ENCODE measurements at regions not wholly inside any gene's neighbourhood (a gene's known extent, or its start where the extent isn't known, plus 50 kb on each side); places are given as distances from the start of the nearest gene placed in this dataset.

DNA sequence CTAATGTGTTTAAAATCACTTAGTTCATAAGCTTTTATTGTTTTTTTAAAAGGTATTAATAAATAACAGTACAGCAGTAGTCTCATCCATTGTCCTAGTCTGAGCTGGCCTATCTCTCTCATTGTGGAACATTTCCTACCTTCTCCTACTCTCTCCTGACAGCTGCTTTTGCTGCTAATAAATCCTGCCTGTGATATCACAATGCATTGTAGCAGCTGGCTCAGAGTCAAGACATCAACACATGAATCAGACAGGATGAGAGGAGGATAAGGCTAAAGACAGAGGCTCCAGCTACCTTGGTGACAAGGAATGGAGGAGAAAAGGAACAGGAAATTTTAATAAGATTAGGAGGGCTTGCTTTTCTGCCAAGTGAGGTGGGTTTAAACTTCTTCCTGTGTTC lies 626.1 kb downstream of the HS3ST4 start:
- Mint-ChIP-seq H3K4me1 (ENCODE audit: low read depth in 2 of 2) (no peaks in the 10 kb centered on the region), H3K9me3 (peaks cover 0 to 2% of the 10 kb centered on the region in 2 donors), H3K36me3 (ENCODE audit: insufficient read depth) (no peaks in the 10 kb centered on the region), H3K27me3 (peaks cover 11 to 12% of the 10 kb centered on the region in 2 donors), H3K4me3 (no peak overlapping the region), H3K27ac (no peak overlapping the region)
- no peak for DNase-seq
- ATAC-seq (replicated peaks) = no peak

DNA sequence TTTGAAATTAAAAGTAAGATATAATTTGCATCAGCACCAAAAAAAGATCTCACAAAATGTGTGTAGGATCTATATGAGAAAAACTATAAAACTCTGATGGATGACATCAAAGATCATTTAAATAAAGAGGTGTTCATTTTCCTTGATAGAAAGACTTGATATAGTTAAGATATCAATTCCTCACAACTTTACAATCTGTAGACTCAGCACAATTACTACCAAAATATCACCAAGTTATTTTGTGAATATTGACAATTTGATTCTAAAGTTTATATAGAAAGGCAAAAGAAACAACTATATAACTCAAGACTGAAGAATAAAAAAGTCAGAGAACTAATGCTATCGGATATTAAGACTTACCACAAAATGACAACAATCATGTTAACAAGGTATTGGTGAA lies 638.9 kb downstream of the HS3ST4 start:
- H3K9me3 Mint-ChIP-seq = no peaks in the 10 kb centered on the region

DNA sequence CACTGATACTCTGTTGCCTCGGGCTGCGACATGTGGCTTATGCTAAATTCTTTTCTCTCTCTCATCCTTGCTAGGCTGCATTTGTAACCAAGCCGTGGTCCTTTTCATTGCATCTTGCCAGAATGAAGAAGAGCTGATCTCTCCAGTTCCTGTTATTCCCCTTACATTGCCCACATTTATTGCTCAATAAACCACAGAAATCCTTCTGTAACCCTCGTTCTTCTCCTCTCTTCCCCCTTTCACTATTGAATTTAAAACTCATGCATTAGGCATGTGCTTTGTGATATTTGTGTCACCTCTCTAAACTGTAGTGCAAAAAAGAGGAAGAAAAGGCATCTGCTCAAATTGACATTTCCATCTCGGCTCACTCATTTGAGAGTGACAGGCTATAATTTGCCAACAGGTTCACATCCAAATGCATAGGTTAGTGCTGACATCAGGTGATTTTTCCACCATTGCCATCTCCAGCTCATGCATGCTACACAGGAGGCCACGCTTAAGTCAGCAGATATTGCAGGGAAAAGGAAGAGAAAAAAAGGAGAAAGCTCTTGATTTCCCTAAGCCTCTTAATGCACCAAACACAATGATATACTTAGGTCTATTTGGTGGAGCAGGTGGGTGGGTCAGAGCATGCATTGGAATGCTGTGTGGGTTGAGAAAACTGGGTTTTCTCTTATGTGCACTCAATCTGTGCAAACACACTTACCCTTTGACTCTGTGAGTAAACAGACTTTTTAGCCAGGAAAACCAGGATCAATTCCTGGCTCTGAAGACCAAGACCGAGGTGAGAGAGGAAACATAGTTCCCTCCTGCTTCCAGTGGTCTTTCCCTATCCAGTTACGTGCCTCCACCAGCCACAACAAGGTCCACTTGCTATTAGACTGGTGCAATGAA lies 642.7 kb downstream of the HS3ST4 start:
- Mint-ChIP-seq H3K36me3 (ENCODE audit: insufficient read depth) (no peaks in the 10 kb centered on the region), H3K27ac (no peak overlapping the region), H3K4me3 (no peak overlapping the region), H3K27me3 (peaks cover under 1 to 8% of the 10 kb centered on the region in 2 donors), H3K9me3 (no peaks in the 10 kb centered on the region), H3K4me1 (ENCODE audit: low read depth in 2 of 2) (peaks cover 2 to 4% of the 10 kb centered on the region in 2 donors)
- ATAC-seq (replicated peaks) = no peak
- DNase-seq = no peak

More for the DNA sequence above, 638.9 kb downstream of the HS3ST4 start:
- H3K27ac Mint-ChIP-seq = no peak overlapping the region
- ATAC-seq (replicated peaks) (no peak), DNase-seq (no peak)
- H3K4me1 Mint-ChIP-seq (ENCODE audit: low read depth in 2 of 2) = peaks cover 2 to 4% of the 10 kb centered on the region in 2 donors
- no peak overlapping the region for H3K4me3 Mint-ChIP-seq
- H3K27me3 Mint-ChIP-seq = peaks cover 8 to 15% of the 10 kb centered on the region in 2 donors
- no peaks in the 10 kb centered on the region for H3K36me3 Mint-ChIP-seq (ENCODE audit: insufficient read depth)

DNA sequence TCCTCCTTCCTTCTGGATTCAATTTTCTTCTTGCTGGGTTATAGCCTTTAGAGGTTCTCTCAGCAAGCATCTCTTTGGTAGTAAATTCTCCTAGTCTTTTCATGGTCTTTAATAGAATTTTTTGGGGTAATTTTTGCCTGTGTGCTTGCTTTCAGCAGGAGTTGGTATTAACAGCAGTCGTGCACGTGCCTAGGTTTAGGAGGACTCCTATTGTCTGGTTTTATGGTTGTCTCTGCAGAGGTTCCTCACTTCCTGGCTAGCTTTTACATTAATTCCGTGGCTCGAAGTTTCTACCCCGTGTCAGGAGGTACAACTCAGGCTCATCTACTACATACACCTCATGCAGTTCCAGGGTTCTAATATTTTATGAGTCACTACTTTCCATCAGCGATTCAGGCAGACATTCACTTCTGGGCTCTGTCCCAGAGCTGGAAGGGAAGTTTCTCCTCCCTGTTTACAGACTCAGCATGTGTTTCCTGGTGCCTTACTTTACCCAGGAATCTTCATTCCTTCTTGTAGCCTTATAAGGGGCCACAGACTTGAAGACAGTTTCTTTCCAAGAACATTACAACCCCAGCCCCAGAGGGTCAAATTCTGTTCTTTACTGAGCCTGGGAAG lies 643.6 kb downstream of the HS3ST4 start:
- Mint-ChIP-seq H3K27ac (no peak overlapping the region), H3K27me3 (peaks cover 0 to 8% of the 10 kb centered on the region in 2 donors), H3K4me3 (no peak overlapping the region), H3K36me3 (ENCODE audit: insufficient read depth) (no peaks in the 10 kb centered on the region), H3K4me1 (ENCODE audit: low read depth in 2 of 2) (peaks cover 2 to 4% of the 10 kb centered on the region in 2 donors), H3K9me3 (no peaks in the 10 kb centered on the region)
- ATAC-seq (replicated peaks) (no peak), DNase-seq (no peak)

DNA sequence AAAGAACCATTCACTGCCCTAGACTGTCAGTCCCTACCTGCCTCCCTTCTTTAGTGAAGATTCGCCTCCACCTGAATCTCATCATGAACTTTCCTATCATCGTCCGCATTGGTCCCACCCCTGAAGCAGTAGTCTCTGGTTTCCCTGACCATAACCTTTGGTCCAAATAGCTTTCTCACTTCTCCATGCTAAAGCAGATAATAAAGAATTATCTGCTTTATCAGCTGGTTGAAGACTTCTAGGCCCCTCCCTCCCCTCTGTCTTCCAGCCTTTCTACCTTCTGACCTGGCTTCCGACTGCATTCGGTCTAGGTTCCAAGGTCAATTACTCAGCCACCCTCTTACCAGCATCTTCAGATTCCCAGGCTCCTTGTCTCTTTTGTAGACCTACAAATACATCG lies 650.9 kb downstream of the HS3ST4 start:
- Mint-ChIP-seq H3K9me3 (peaks cover 0 to 2% of the 10 kb centered on the region in 2 donors), H3K4me3 (no peak overlapping the region), H3K36me3 (ENCODE audit: insufficient read depth) (no peaks in the 10 kb centered on the region), H3K4me1 (ENCODE audit: low read depth in 2 of 2) (no peaks in the 10 kb centered on the region), H3K27ac (no peak overlapping the region), H3K27me3 (peaks cover 11 to 31% of the 10 kb centered on the region in 2 donors)
- DNase-seq (no peak), ATAC-seq (replicated peaks) (no peak)

DNA sequence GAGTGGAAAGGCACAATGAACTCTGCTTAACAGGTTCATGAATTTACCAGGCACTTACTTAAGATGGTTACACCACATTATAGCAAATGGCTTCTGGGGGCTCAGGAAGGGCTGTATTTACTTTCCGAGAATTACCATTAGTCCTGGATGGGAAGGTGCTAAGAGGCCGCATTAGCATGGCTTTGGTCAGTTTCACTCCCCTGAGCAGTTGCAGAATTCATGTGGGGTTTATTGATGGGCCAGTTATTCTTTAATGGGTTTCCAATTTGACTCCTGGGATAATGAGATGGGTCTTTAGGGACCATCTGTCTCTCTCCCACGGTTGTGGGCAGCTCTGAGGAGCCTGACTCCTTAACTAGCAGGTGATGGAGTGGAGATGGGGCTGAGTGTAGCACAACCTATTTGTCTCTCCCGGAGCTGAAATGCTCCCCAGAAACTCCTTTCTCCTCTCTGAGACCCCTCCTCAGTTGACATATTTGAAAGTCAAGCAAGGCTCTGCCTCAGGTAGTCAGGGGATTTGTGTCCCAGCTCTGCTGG lies 652.5 kb downstream of the HS3ST4 start:
- H3K27me3 Mint-ChIP-seq = peaks cover 10 to 37% of the 10 kb centered on the region in 2 donors
- H3K27ac Mint-ChIP-seq = no peak overlapping the region
- peaks cover 0 to 2% of the 10 kb centered on the region in 2 donors for H3K9me3 Mint-ChIP-seq
- DNase-seq (no peak), ATAC-seq (replicated peaks) (no peak)
- no peaks in the 10 kb centered on the region for H3K4me1 Mint-ChIP-seq (ENCODE audit: low read depth in 2 of 2)
- H3K4me3 Mint-ChIP-seq = no peak overlapping the region
- H3K36me3 Mint-ChIP-seq (ENCODE audit: insufficient read depth) = no peaks in the 10 kb centered on the region

DNA sequence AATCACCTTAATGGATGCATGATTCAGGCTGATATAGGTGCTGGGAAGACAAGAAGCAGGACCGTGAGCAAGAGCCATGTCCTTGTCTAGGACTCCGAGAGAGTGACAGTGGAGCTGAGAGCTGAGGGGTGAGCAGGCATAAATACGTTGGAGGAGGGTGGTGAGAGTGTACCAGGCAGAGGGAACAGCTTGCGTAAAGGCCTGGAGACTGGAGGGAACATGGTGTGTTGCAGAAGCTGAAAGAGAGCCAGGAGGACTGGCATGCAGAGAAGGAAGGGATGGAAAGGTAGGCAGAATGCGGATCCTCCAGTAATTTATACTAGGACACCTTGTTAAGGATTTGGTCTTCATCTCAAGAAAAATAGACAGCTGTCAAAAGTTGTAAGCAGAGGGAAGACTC lies 653.2 kb downstream of the HS3ST4 start:
- DNase-seq (no peak), ATAC-seq (replicated peaks) (no peak)
- H3K4me1 Mint-ChIP-seq (ENCODE audit: low read depth in 2 of 2) = no peaks in the 10 kb centered on the region
- no peak overlapping the region for H3K4me3 Mint-ChIP-seq
- H3K36me3 Mint-ChIP-seq (ENCODE audit: insufficient read depth) = no peaks in the 10 kb centered on the region
- H3K27me3 Mint-ChIP-seq = peaks cover 10 to 37% of the 10 kb centered on the region in 2 donors
- peaks cover 0 to 2% of the 10 kb centered on the region in 2 donors for H3K9me3 Mint-ChIP-seq
- no peak overlapping the region for H3K27ac Mint-ChIP-seq

DNA sequence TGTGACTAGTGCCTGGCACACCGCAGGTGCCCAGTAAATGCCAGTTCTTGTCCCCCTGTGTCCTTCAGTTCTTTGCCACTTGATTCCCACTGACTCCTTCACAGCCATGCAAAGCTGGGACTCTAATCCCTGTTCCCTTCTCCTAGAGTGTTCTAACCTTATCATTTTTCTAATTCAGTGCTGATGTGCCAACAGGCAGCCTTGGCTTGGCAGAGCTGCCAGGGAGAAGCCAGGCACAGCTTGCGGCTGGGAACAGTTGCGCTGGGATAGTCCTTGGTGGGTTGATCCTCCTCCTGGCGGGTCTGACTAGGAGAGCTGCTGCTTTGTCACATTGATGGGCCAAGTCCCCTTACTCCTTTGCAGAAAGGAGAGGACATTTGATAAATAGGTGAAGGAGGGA lies 654.2 kb downstream of the HS3ST4 start:
- H3K27me3 Mint-ChIP-seq = peaks cover 10 to 37% of the 10 kb centered on the region in 2 donors
- no peak overlapping the region for H3K27ac Mint-ChIP-seq
- DNase-seq (no peak), ATAC-seq (replicated peaks) (no peak)
- peaks cover 0 to 1% of the 10 kb centered on the region in 2 donors for H3K9me3 Mint-ChIP-seq
- H3K4me1 Mint-ChIP-seq (ENCODE audit: low read depth in 2 of 2) = no peaks in the 10 kb centered on the region
- H3K36me3 Mint-ChIP-seq (ENCODE audit: insufficient read depth) = no peaks in the 10 kb centered on the region
- no peak overlapping the region for H3K4me3 Mint-ChIP-seq

DNA sequence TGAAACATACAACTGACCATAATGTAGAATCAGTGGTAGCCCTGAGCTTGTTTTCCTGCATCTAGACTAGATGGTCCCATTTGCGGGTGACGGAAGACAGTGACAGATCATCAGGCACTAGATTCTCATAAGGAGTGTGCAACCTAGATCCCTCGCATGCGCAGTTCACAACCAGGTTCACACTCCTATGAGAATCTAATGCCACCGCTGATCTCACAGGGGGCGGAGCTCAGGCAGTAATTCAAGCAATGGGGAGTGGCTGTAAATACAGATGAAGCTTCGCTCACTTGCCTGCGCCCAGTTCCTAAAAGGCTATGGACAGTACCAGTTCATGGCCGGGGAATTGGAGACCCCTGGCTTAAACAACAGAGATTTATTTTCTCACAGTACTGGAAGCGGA lies 656.3 kb downstream of the HS3ST4 start:
- Mint-ChIP-seq H3K4me3 (no peak overlapping the region), H3K36me3 (ENCODE audit: insufficient read depth) (no peaks in the 10 kb centered on the region), H3K9me3 (no peaks in the 10 kb centered on the region), H3K27me3 (peaks cover 6 to 37% of the 10 kb centered on the region in 2 donors), H3K27ac (no peak overlapping the region), H3K4me1 (ENCODE audit: low read depth in 2 of 2) (no peaks in the 10 kb centered on the region)
- no peak for ATAC-seq (replicated peaks)
- no peak for DNase-seq

DNA sequence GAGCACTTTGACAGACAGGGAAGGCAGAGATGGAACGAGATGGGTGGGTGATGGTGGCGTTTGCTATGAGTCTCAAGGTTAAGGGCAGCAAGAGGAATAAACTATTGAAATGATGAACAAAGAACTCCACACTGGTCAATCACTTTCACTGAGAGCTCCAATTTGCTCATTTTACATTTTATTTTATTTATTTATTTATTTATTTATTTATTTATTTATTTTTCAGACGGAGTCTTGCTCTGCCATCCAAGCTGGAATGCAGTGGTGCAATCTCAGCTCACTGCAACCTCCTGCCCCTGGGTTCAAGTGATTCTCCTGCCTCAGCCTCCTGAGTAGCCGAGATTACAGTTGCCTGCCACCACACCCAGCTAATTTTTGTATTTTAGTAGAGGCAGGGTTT lies 669.1 kb downstream of the HS3ST4 start:
- Mint-ChIP-seq H3K9me3 (peaks cover 0 to 6% of the 10 kb centered on the region in 2 donors), H3K4me1 (ENCODE audit: low read depth in 2 of 2) (no peaks in the 10 kb centered on the region), H3K27ac (no peak overlapping the region), H3K4me3 (no peak overlapping the region), H3K27me3 (peaks cover 20 to 30% of the 10 kb centered on the region in 2 donors), H3K36me3 (ENCODE audit: insufficient read depth) (peaks cover under 1% of the 10 kb centered on the region)
- DNase-seq = no peak
- no peak for ATAC-seq (replicated peaks)

DNA sequence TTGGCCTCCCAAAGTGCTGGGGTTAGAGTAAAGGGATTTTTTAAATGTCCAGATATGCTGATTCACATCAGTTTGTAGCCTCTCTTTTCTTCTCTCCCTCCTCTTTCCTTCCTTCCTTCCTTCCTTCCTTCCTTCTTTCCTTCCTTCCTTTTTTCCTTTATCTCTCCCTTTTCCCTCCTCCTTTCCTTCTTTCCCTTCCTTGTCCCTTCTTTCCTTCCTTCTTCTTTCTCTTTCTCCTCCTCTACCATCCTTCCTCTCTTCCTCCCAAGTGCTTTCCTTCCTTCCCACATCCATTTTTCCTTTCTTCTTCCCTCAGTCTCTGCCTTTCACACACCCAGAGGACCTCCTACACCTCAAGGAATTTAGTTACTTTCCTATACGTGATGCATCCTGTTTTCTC lies 671.8 kb downstream of the HS3ST4 start:
- Mint-ChIP-seq H3K4me3 (no peak overlapping the region), H3K9me3 (no peaks in the 10 kb centered on the region)
- no peak for ATAC-seq (replicated peaks)

DNA sequence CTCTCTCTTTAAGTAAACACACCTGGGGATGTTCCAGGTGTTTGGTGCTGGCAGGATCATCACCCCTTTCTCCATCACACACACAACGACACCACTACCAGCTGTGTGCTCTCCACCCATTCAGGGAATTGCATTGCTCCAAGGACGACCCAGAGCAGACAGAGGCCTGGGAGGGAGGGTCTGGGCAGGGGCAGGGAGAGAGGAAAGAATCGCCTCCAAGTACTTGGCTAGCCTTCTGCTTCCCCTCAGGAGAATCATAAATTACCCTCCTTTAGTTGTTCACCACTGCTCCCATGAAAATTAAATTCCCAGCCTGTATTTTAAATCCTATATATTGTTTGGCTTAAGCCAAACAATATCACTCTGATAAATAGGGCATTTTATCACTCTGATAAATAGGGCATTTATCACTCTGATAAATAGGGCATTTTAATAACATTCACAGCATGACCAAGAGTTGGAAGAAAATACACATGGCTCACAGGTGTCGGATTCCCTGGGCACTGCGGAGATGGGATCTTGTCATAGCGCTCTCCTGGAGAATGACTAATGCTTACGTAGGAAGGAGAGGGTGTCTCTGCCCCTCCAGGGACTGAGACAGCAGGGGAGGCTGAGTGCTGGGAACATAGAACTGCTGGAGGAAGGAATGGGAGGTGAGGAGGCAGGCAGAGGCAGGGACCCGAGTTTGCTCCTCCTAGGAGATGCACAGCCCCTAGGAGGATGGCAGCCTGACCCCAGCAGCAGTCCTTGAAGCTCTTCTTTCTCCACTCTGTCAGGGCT lies 673.6 kb downstream of the HS3ST4 start:
- H3K9me3 Mint-ChIP-seq = no peaks in the 10 kb centered on the region
- H3K27me3 Mint-ChIP-seq = peaks cover 26 to 40% of the 10 kb centered on the region in 2 donors
- no peak overlapping the region for H3K4me3 Mint-ChIP-seq
- peaks cover 2% of the 10 kb centered on the region for H3K36me3 Mint-ChIP-seq (ENCODE audit: insufficient read depth)
- no peaks in the 10 kb centered on the region for H3K4me1 Mint-ChIP-seq (ENCODE audit: low read depth in 2 of 2)
- H3K27ac Mint-ChIP-seq = no peak overlapping the region
- DNase-seq (no peak), ATAC-seq (replicated peaks) (no peak)

More for the DNA sequence above, 671.8 kb downstream of the HS3ST4 start:
- no peaks in the 10 kb centered on the region for H3K4me1 Mint-ChIP-seq (ENCODE audit: low read depth in 2 of 2)
- DNase-seq = no peak
- no peak overlapping the region for H3K27ac Mint-ChIP-seq
- peaks cover 2% of the 10 kb centered on the region for H3K36me3 Mint-ChIP-seq (ENCODE audit: insufficient read depth)
- H3K27me3 Mint-ChIP-seq = peaks cover 26 to 46% of the 10 kb centered on the region in 2 donors

DNA sequence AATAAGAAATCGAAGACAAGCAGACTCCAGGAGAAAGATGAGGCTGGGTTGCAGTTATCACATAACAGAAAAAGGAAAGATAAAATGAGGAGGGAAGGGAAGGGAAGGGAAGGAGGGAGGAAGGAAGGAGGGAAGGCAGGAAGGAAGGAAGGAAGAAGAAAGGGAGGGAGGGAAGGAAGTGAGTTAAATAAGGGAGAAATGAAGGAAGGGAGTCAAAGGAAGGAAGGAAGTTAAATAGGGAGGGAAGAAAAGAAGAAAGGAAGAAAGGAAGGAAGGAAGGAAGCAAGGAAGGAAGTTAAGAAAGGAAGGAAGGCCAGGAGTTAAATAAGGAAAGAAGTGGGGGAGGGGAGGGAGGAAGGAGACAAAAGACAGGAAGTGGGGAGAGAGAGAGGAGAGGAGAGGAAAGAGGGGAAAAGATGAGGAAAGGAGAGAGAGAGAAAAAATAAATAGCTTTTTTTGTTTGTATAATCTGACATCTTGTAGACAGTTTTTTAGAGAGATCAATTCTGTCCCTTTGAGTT lies 679.6 kb downstream of the HS3ST4 start:
- Mint-ChIP-seq H3K4me1 (ENCODE audit: low read depth in 2 of 2) (no peaks in the 10 kb centered on the region), H3K27me3 (peaks cover under 1 to 10% of the 10 kb centered on the region in 2 donors), H3K36me3 (ENCODE audit: insufficient read depth) (no peaks in the 10 kb centered on the region), H3K4me3 (no peak overlapping the region), H3K27ac (no peak overlapping the region), H3K9me3 (peaks cover 0 to 2% of the 10 kb centered on the region in 2 donors)
- no peak for ATAC-seq (replicated peaks)
- no peak for DNase-seq

Data from effector memory CD8-positive, alpha-beta T cell (primary cell).